Keratinocyte (primary cell): ENCODE measurements at regions not wholly inside any gene's neighbourhood (a gene's known extent, or its start where the extent isn't known, plus 50 kb on each side); places are given as distances from the start of the nearest gene placed in this dataset.

Experiments
- CTCF ChIP-seq, 3 experiments: IDR thresholded peaks in 1 of 3; conservative IDR thresholded peaks in 1 of 3; optimal IDR thresholded peaks in 1 of 3; 2 replicates in 2 of 3; 3 replicates in 1 of 3; pipeline versions ENCODE3 to v1.5.1; 2011; ENCODE audit warnings: low read length in 3 of 3, mild to moderate bottlenecking in 3 of 3, moderate library complexity in 2 of 3, control low read depth in 1 of 3, inconsistent platforms in 1 of 3; ENCODE audit not compliant: insufficient read depth in 2 of 3; ENCODE audit errors: extremely low read depth in 1 of 3
- EZH2 ChIP-seq: IDR thresholded peaks from one replicate; pipeline ENCODE4 v1.6.1; 2012; ENCODE audit warnings: inconsistent platforms, mild to moderate bottlenecking, low read length, moderate library complexity

GRCh38 chr6:130560231-130560630 lies 194.4 kb downstream of the TMEM200A start:
- TF ChIP-seq CTCF (optimal IDR thresholded peaks at IDR 0.05 in 1 of 3, IDR thresholded peaks at IDR 0.05 in 1 of 3, conservative IDR thresholded peaks at IDR 0.05 in 1 of 3; ENCODE audit: extremely low read depth in 1 of 3, insufficient read depth in 2 of 3, low read length in 3 of 3): no peak
- no peak for TF ChIP-seq EZH2
